ENCODE measurements at regions not wholly inside any gene's neighbourhood (a gene's known extent, or its start where the extent isn't known, plus 50 kb on each side); places are given as distances from the start of the nearest gene placed in this dataset.

GRCh38 chr2:150555611-150556356 lies 68.3 kb upstream of the RND3 start:
- TF ChIP-seq POU6F1 (CRISPR knock-in tag; IDR thresholded peaks at IDR 0.05; ENCODE audit: borderline replicate concordance, low read depth): no peak
- no peak for TF ChIP-seq CSRNP3 (CRISPR knock-in tag; IDR thresholded peaks at IDR 0.05)
- no peak for ATAC-seq

- ATAC-seq: no peak
- TF ChIP-seq RARB (CRISPR knock-in tag; IDR thresholded peaks at IDR 0.05): no peak
- no peak for TF ChIP-seq TOX (CRISPR knock-in tag; IDR thresholded peaks at IDR 0.05; ENCODE audit: borderline replicate concordance)
- no peak for TF ChIP-seq PPARA (CRISPR knock-in tag; IDR thresholded peaks at IDR 0.05; ENCODE audit: borderline replicate concordance)
- TF ChIP-seq TSHZ2 (CRISPR knock-in tag; IDR thresholded peaks at IDR 0.05): no peak
- no peak for TF ChIP-seq ZFP30 (CRISPR knock-in tag; IDR thresholded peaks at IDR 0.05)
- no peak for TF ChIP-seq SNAI2 (CRISPR knock-in tag; IDR thresholded peaks at IDR 0.05)
- TF ChIP-seq BACH2 (CRISPR knock-in tag; IDR thresholded peaks at IDR 0.05; ENCODE audit: borderline replicate concordance): no peak
- TF ChIP-seq CSDC2 (CRISPR knock-in tag; IDR thresholded peaks at IDR 0.05): no peak
- no peak for TF ChIP-seq ZC3H10 (CRISPR knock-in tag; IDR thresholded peaks at IDR 0.05)
- TF ChIP-seq ZNF8 (CRISPR knock-in tag; IDR thresholded peaks at IDR 0.05): no peak
- no peak for TF ChIP-seq ZNF565 (CRISPR knock-in tag; conservative IDR thresholded peaks at IDR 0.05; ENCODE audit: low read depth)
- TF ChIP-seq GLIS3 (CRISPR knock-in tag; IDR thresholded peaks at IDR 0.05): no peak
- TF ChIP-seq POU6F1 (CRISPR knock-in tag; IDR thresholded peaks at IDR 0.05; ENCODE audit: borderline replicate concordance, low read depth): no peak
- no peak for TF ChIP-seq ESRRG (CRISPR knock-in tag; IDR thresholded peaks at IDR 0.05)
- no peak for TF ChIP-seq PATZ1 (CRISPR knock-in tag; IDR thresholded peaks at IDR 0.05; ENCODE audit: borderline replicate concordance)
- TF ChIP-seq ISL1 (CRISPR knock-in tag; IDR thresholded peaks at IDR 0.05): no peak
- TF ChIP-seq OSR1 (CRISPR knock-in tag; IDR thresholded peaks at IDR 0.05): no peak
- TF ChIP-seq CSRNP3 (CRISPR knock-in tag; IDR thresholded peaks at IDR 0.05): no peak
- no peak for TF ChIP-seq ZFP3 (CRISPR knock-in tag; IDR thresholded peaks at IDR 0.05)
Measured at GRCh38 chr2:150554046-150554445, 66.6 kb upstream of the RND3 start.
